GM23248 (cell line): ENCODE measurements at regions not wholly inside any gene's neighbourhood (a gene's known extent, or its start where the extent isn't known, plus 50 kb on each side); places are given as distances from the start of the nearest gene placed in this dataset.

Experiments
- DNase-seq: peaks from one replicate; pipeline ENCODE4 v3.0.0-alpha.2; 2015
- H2AFZ ChIP-seq: fragments of 200-600 bp; sonication (generic); 2 replicates; pipeline ENCODE4 v1.6.1; 2016; ENCODE audit warnings: antibody characterized with exemption
- H3F3A ChIP-seq: fragments of 200-600 bp; sonication (generic); 2 replicates; pipeline ENCODE4 v1.6.1; 2016; ENCODE audit warnings: mild to moderate bottlenecking, antibody characterized with exemption, mixed run types; ENCODE audit not compliant: insufficient read depth
- H3K27ac ChIP-seq: fragments of 200-600 bp; sonication (generic); 2 replicates; pipeline ENCODE4 v1.5.1; 2016; ENCODE audit warnings: mild to moderate bottlenecking
- H3K27me3 ChIP-seq: fragments of 200-600 bp; sonication (generic); replicated peaks from 2 replicates; pipeline ENCODE4 v1.6.1; 2016; ENCODE audit warnings: mild to moderate bottlenecking; ENCODE audit not compliant: insufficient read depth
- H3K36me3 ChIP-seq: fragments of 200-600 bp; sonication (generic); 2 replicates; pipeline ENCODE4 v1.6.1; 2016; ENCODE audit warnings: low read depth, mild to moderate bottlenecking
- H3K4me1 ChIP-seq: fragments of 200-600 bp; sonication (generic); 2 replicates; pipeline ENCODE4 v1.6.1; 2016; ENCODE audit warnings: mild to moderate bottlenecking; ENCODE audit not compliant: insufficient read depth
- H3K4me2 ChIP-seq: fragments of 200-600 bp; sonication (generic); one replicate; pipeline ENCODE4 v1.6.1; 2016; ENCODE audit warnings: mild to moderate bottlenecking; ENCODE audit not compliant: unreplicated experiment
- H3K4me3 ChIP-seq: fragments of 200-600 bp; sonication (generic); 2 replicates; pipeline ENCODE4 v1.5.1; 2016; ENCODE audit warnings: mild to moderate bottlenecking
- H3K79me2 ChIP-seq: fragments of 200-600 bp; sonication (generic); 2 replicates; pipeline ENCODE4 v1.6.1; 2016; ENCODE audit warnings: mild to moderate bottlenecking; ENCODE audit not compliant: insufficient read depth
- H3K9ac ChIP-seq: fragments of 200-600 bp; sonication (generic); 2 replicates; pipeline ENCODE4 v1.6.1; 2016; ENCODE audit warnings: mild to moderate bottlenecking
- H3K9me2 ChIP-seq: fragments of 200-600 bp; sonication (generic); 2 replicates; pipeline ENCODE4 v1.6.1; 2016; ENCODE audit warnings: mixed run types, mild to moderate bottlenecking, moderate library complexity; ENCODE audit not compliant: insufficient read depth
- H3K9me3 ChIP-seq: fragments of 200-600 bp; sonication (generic); one replicate; pipeline ENCODE4 v1.6.1; 2017; ENCODE audit warnings: low read depth
- H4K20me1 ChIP-seq: fragments of 200-600 bp; sonication (generic); 2 replicates; pipeline ENCODE4 v1.6.0; 2016; ENCODE audit not compliant: insufficient read depth
- EZH2 ChIP-seq: fragments of 200-600 bp; sonication (generic); IDR thresholded peaks from 2 replicates; pipeline ENCODE4 v1.6.1; 2018; ENCODE audit warnings: antibody characterized with exemption, mild to moderate bottlenecking; ENCODE audit not compliant: insufficient read depth, poor library complexity, severe bottlenecking
- EZH2phosphoT487 ChIP-seq: fragments of 200-600 bp; sonication (generic); IDR thresholded peaks from 2 replicates; pipeline ENCODE4 v1.6.1; 2018; ENCODE audit warnings: antibody characterized with exemption, moderate library complexity, mild to moderate bottlenecking, low read depth; ENCODE audit not compliant: insufficient read depth
- WGBS, 2 experiments: methylation state at CpG; one replicate each; pipeline ENCODE4 v1.1.6; 2015 to 2017; ENCODE audit warnings: low lambda C conversion rate in 2 of 2, low coverage in 1 of 2; ENCODE audit errors: missing lambda C conversion rate in 2 of 2; 5-methylcytosine and 5-hydroxymethylcytosine counted together
- in situ Hi-C: fragments of 300-500 bp; cut with MboI; formaldehyde crosslinking; loops from 2 replicates; pipeline ENCODE4 v1.15.0; 2020

DNA sequence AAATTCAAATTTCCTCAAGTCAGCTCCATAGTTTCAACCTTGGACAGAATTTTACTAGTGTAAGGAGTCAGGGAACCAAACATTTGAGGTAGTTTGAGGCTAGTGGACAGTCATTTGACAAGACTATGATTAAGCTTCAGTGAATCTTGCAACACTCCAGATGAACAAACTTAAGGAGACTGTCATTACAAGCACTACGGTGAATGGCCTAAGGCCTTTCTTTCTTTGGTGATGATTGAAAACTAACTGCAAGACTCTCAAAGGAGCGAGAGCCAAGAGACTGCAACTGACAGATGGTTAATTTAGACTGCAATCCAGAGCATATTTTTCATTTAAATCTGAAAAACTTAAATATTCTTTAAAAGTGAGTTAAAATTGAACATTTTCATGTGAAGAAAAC, 272.3 kb upstream of the NECTIN3 start:
- 76 to 77% methylated on average over 2 of the region's 2 CpGs for WGBS, 2 experiments

DNA sequence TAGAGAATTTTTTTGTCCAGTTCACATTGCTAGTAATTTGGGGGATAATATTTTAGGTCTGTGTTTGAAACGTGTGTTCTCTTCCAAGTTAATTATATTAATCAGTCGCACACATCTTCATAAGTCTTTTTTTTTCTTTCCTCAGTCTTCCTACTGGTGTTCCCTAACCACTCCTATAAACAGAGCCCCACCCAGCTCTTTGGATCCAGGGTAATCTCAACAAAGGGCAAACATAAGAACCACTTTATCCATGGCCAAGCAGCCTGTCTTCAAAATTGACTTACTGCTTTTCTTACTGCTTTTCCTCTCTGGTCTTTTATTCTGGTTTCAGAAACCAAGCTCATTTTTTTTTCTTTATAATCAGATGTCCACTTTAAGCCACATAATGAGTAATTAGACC, 266.8 kb upstream of the NECTIN3 start:
- Histone ChIP-seq H3K9me3 (no peaks in the 10 kb centered on the region), H3F3A (no peaks in the 10 kb centered on the region), H3K27me3 (no peaks in the 10 kb centered on the region), H3K36me3 (no peaks in the 10 kb centered on the region), H3K27ac (no peak overlapping the region), H3K4me3 (no peak overlapping the region), H3K9ac (no peak overlapping the region), H3K4me2 (no peak overlapping the region), H3K4me1 (peaks cover 15% of the 10 kb centered on the region), H2AFZ (no peak overlapping the region), H3K9me2 (no peaks in the 10 kb centered on the region), H3K79me2 (no peaks in the 10 kb centered on the region), H4K20me1 (no peaks in the 10 kb centered on the region)
- in situ Hi-C loops: no loop called here
- TF ChIP-seq EZH2phosphoT487: no peak
- TF ChIP-seq EZH2: no peak
- 24 to 44% methylated on average over 2 of the region's 2 CpGs for WGBS, 2 experiments
- no peak for DNase-seq

More for the DNA sequence above, 272.3 kb upstream of the NECTIN3 start:
- DNase-seq: peak; percentile 60
- H3K79me2 ChIP-seq: no peaks in the 10 kb centered on the region
- no peaks in the 10 kb centered on the region for H3K4me1 ChIP-seq
- in situ Hi-C loops: no loop called here
- H3F3A ChIP-seq: no peaks in the 10 kb centered on the region
- H3K4me2 ChIP-seq: no peak overlapping the region
- no peak overlapping the region for H2AFZ ChIP-seq
- no peak overlapping the region for H3K9ac ChIP-seq
- no peaks in the 10 kb centered on the region for H3K27me3 ChIP-seq
- no peak for TF ChIP-seq EZH2phosphoT487
- no peak for TF ChIP-seq EZH2
- no peaks in the 10 kb centered on the region for H3K9me3 ChIP-seq
- H3K9me2 ChIP-seq: no peaks in the 10 kb centered on the region
- H3K4me3 ChIP-seq: no peak overlapping the region
- no peaks in the 10 kb centered on the region for H3K36me3 ChIP-seq
- no peak overlapping the region for H3K27ac ChIP-seq
- H4K20me1 ChIP-seq: no peaks in the 10 kb centered on the region

- peaks cover 4% of the 10 kb centered on the region; the same call in 1 of the 2 replicates for H3F3A ChIP-seq
- H3K9me3 ChIP-seq: no peaks in the 10 kb centered on the region
- H3K4me1 ChIP-seq: peaks cover 33% of the 10 kb centered on the region
- in situ Hi-C loops: no loop called here
- H2AFZ ChIP-seq: no peak overlapping the region
- TF ChIP-seq EZH2phosphoT487 (no peak), EZH2 (no peak)
- no peak overlapping the region for H3K4me3 ChIP-seq
- no peaks in the 10 kb centered on the region for H3K79me2 ChIP-seq
- no peak overlapping the region for H3K4me2 ChIP-seq
- no peaks in the 10 kb centered on the region for H4K20me1 ChIP-seq
- no peaks in the 10 kb centered on the region for H3K36me3 ChIP-seq
- H3K9ac ChIP-seq: no peak overlapping the region
- H3K9me2 ChIP-seq: no peaks in the 10 kb centered on the region
- H3K27ac ChIP-seq: no peak overlapping the region
- no peaks in the 10 kb centered on the region for H3K27me3 ChIP-seq
- peak; percentile 41 for DNase-seq
Measured at GRCh38 chr3:110806924-110807323, 264.7 kb upstream of the NECTIN3 start.

DNA sequence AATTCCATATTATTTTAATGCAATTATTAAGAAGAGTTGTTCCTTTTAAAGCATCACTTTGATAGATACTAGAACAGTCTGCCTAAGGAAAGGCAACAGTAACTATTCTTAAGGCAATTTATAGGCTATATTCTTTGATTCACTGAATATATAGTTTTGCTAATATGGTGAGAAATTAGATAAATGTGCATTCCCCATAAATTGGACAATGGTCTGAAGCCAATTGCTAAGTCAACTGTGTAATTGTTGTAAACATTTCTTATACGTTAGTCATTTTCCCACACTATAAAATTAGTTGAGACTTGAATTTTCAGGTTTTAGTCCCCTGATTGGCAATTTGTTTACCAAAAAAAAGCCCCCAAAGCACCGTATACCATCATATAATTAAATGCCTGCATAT, 263.0 kb upstream of the NECTIN3 start:
- in situ Hi-C loops: no loop called here
- H3K9me2 ChIP-seq: no peaks in the 10 kb centered on the region
- H3K27ac ChIP-seq: no peak overlapping the region
- DNase-seq: no peak
- 20 to 24% methylated on average over 2 of the region's 2 CpGs for WGBS, 2 experiments
- TF ChIP-seq EZH2phosphoT487 (no peak), EZH2 (no peak)
- H3K27me3 ChIP-seq: no peaks in the 10 kb centered on the region
- no peaks in the 10 kb centered on the region for H4K20me1 ChIP-seq
- no peaks in the 10 kb centered on the region for H3K79me2 ChIP-seq
- no peak overlapping the region for H3K4me2 ChIP-seq
- no peak overlapping the region for H2AFZ ChIP-seq
- no peak overlapping the region for H3K4me3 ChIP-seq
- H3K36me3 ChIP-seq: no peaks in the 10 kb centered on the region
- H3K9ac ChIP-seq: no peak overlapping the region
- H3F3A ChIP-seq: peaks cover 11% of the 10 kb centered on the region
- H3K4me1 ChIP-seq: peaks cover 42% of the 10 kb centered on the region
- no peaks in the 10 kb centered on the region for H3K9me3 ChIP-seq

DNA sequence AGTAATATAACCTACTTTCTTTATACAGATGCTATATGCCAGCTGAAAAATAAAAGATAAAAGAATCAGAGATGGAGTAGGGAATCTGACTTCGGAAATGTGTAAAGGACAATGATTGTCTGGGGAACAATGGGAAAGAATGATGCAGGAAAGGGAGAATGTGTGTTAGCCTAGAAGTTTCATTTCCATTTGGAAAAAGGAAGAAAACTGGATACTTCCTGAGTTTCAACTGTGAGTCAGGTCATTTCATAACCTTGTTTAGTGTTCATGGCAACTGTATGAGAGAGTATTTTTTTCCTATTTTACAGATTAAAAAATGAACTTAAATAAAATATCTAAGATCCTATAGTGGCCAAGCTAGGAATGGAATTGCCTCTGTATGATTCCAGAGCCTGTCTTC, 261.3 kb upstream of the NECTIN3 start:
- no peaks in the 10 kb centered on the region for H3K9me3 ChIP-seq
- H3K4me2 ChIP-seq: peak overlapping the region; percentile 42
- H2AFZ ChIP-seq: peak overlapping the region; percentile 49
- H3K4me3 ChIP-seq: no peak overlapping the region
- H3K9ac ChIP-seq: peak overlapping the region; percentile 49
- peaks cover 29% of the 10 kb centered on the region for H3F3A ChIP-seq
- TF ChIP-seq EZH2 (no peak), EZH2phosphoT487 (no peak)
- in situ Hi-C loops: no loop called here
- H3K79me2 ChIP-seq: no peaks in the 10 kb centered on the region
- H3K9me2 ChIP-seq: no peaks in the 10 kb centered on the region
- H3K27ac ChIP-seq: peak overlapping the region; percentile 83
- DNase-seq: peak; percentile 77
- WGBS, 2 experiments: 80 to 81% methylated on average over 1 of the region's 1 CpG
- no peaks in the 10 kb centered on the region for H3K36me3 ChIP-seq
- H4K20me1 ChIP-seq: no peaks in the 10 kb centered on the region
- H3K4me1 ChIP-seq: peaks cover 59% of the 10 kb centered on the region
- H3K27me3 ChIP-seq: no peaks in the 10 kb centered on the region
